WTC11 (cell line): ENCODE measurements at regions not wholly inside any gene's neighbourhood (a gene's known extent, or its start where the extent isn't known, plus 50 kb on each side); places are given as distances from the start of the nearest gene placed in this dataset.

Experiments used
- ATF2 ChIP-seq: sonication (generic); formaldehyde crosslinking; IDR thresholded peaks from 2 replicates; pipeline ENCODE4 v1.8.1; 2022; ENCODE audit warnings: low read depth, missing genetic modification reagents, borderline replicate concordance
- CTCF ChIP-seq: fragments of 200-600 bp; IDR thresholded peaks from 2 replicates; pipeline ENCODE4 v1.8.0; 2022; ENCODE audit warnings: antibody characterized with exemption
- ETV6 ChIP-seq: sonication (generic); formaldehyde crosslinking; IDR thresholded peaks from 2 replicates; pipeline ENCODE4 v1.8.1; 2022; ENCODE audit warnings: mild to moderate bottlenecking, missing genetic modification reagents
- GABPB1 ChIP-seq: sonication (generic); formaldehyde crosslinking; IDR thresholded peaks from 2 replicates; pipeline ENCODE4 v1.8.1; 2023; ENCODE audit warnings: mild to moderate bottlenecking, missing genetic modification reagents
- ZNF416 ChIP-seq: fragments of 250-450 bp; sonication (Bioruptor Pico); IDR thresholded peaks from 2 replicates; pipeline ENCODE4 v1.9.0; 2021; ENCODE audit warnings: mild to moderate bottlenecking, inconsistent platforms

- TF ChIP-seq ATF2 (CRISPR knock-in tag), result no peak
- TF ChIP-seq ETV6 (CRISPR knock-in tag), result no peak
- no peak for TF ChIP-seq CTCF
- TF ChIP-seq ZNF416 (CRISPR knock-in tag), result no peak
- no peak for TF ChIP-seq GABPB1 (CRISPR knock-in tag)
Observed at GRCh38 chr4:16293210-16293838, 67.1 kb upstream of the TAPT1 start.
